T-helper 2 cell treated with Interferon-gamma antibody and Interleukin-4, amounts not matched to agents 5 μg/mL and 100 μg/mL, for 36 hours (primary cell): ENCODE measurements at regions not wholly inside any gene's neighbourhood (a gene's known extent, or its start where the extent isn't known, plus 50 kb on each side); places are given as distances from the start of the nearest gene placed in this dataset.

Source experiments
- DNase-seq: peaks from one replicate; pipeline ENCODE4 v3.0.0; 2021; ENCODE audit warnings: low spot score
- H3K27ac Mint-ChIP-seq: one replicate; pipeline ENCODE4 v1.8.0; 2021; ENCODE audit warnings: mild to moderate bottlenecking, mixed read lengths
- H3K27me3 Mint-ChIP-seq: one replicate; pipeline ENCODE4 v1.8.0; 2021; ENCODE audit warnings: low read depth, mixed read lengths
- H3K36me3 Mint-ChIP-seq: one replicate; pipeline ENCODE4 v1.8.0; 2021; ENCODE audit warnings: low read depth, mixed read lengths
- H3K4me1 Mint-ChIP-seq: one replicate; pipeline ENCODE4 v1.8.0; 2021; ENCODE audit warnings: low read depth, mixed read lengths
- H3K4me3 Mint-ChIP-seq: one replicate; pipeline ENCODE4 v1.8.0; 2022; ENCODE audit warnings: mild to moderate bottlenecking, moderate library complexity, mixed read lengths
- H3K9me3 Mint-ChIP-seq: one replicate; pipeline ENCODE4 v1.8.0; 2021; ENCODE audit warnings: mixed read lengths

DNA sequence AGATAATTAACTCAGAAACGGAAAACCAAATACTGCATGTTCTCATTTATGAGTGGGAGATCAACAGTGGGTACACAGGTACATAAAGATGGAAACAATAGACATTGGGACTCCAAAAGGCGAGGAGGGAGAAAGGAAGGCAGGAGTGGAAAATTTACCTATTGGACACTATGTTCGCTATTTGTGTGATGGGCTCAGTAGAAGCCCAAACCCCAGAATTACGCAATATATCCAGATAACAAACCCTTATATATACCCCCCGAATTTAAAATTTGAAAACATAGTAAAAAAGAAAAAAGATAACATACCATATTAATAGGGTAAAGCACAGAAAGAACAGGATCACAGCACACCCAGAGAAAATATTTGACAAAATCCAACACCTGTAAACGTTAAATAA lies 1351.7 kb upstream of the FAM98A start:
- H3K27me3 Mint-ChIP-seq = no peaks in the 10 kb centered on the region
- no peaks in the 10 kb centered on the region for H3K36me3 Mint-ChIP-seq
- H3K4me1 Mint-ChIP-seq = no peaks in the 10 kb centered on the region
- no peak for DNase-seq
- peaks cover 31% of the 10 kb centered on the region for H3K9me3 Mint-ChIP-seq
- H3K4me3 Mint-ChIP-seq = no peak overlapping the region
- H3K27ac Mint-ChIP-seq = no peak overlapping the region

DNA sequence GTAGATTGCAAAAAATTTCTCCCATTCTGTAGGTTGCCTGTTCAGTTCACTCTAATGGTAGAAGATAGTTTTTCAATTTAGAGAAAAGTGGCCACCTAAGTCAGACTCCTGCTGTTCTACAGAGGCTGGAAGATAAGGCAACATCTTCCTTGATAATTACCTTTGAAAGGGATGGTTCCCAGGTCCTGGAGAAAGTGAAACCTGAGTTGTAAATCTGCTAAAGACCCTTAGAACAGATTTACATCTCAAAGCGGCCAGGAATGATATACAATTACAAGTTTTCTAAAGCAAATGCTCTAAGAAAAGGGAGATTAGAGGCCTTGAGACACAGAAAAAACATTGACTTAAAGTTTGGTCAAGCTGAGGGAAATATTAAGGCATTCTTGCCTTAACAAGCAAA lies 1350.2 kb upstream of the FAM98A start:
- no peak for DNase-seq
- Mint-ChIP-seq H3K4me1 (no peaks in the 10 kb centered on the region), H3K27me3 (no peaks in the 10 kb centered on the region), H3K36me3 (no peaks in the 10 kb centered on the region), H3K9me3 (peaks cover 31% of the 10 kb centered on the region), H3K4me3 (no peak overlapping the region), H3K27ac (no peak overlapping the region)

GRCh38 chr2:34936089-34936488 lies 1337.0 kb upstream of the FAM98A start:
- no peak for DNase-seq
- no peak overlapping the region for H3K27ac Mint-ChIP-seq
- no peaks in the 10 kb centered on the region for H3K27me3 Mint-ChIP-seq
- no peak overlapping the region for H3K4me3 Mint-ChIP-seq
- H3K9me3 Mint-ChIP-seq = peaks cover 28% of the 10 kb centered on the region
- H3K4me1 Mint-ChIP-seq = no peaks in the 10 kb centered on the region
- H3K36me3 Mint-ChIP-seq = no peaks in the 10 kb centered on the region

GRCh38 chr2:34912084-34912483 lies 1313.0 kb upstream of the FAM98A start:
- no peak for DNase-seq
- Mint-ChIP-seq H3K27ac (no peak overlapping the region), H3K4me1 (no peaks in the 10 kb centered on the region), H3K4me3 (no peak overlapping the region), H3K27me3 (no peaks in the 10 kb centered on the region), H3K9me3 (peaks cover 13% of the 10 kb centered on the region), H3K36me3 (no peaks in the 10 kb centered on the region)

DNA sequence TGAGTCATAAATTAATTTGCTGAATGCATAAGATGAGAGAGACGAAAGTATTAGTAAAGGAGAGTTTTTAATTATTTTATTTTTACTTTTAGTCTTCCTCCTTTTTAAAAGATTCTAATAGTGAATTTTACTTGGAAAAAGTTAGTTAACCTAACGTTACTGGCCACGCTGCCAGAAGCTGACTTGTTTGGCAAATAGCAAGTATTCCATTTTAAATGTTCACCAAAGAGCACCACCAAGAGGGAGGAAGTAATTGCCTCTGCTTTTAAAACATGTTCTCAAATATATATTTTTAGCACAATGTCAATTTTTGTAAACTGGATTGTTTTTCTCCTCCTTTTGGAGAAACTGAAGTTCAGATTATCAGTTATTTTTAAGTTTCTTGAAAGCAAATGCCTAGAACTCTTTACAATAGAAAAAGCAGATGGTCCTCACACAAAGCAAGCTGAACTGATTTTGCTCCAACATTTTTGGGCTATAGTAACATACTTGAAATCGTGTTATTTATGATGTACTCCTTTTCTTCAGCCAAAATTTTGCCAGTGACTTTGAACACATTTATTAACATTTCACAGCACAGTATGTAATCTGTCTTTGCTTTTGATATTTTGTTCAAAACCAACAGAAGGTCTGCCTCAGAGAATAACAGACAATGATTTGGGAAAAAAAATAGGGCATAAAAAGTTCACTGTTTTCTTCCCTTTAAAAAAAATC lies 1311.0 kb upstream of the FAM98A start:
- Mint-ChIP-seq H3K4me3 (no peak overlapping the region), H3K27me3 (no peaks in the 10 kb centered on the region), H3K27ac (no peak overlapping the region), H3K4me1 (no peaks in the 10 kb centered on the region), H3K9me3 (peaks cover 9% of the 10 kb centered on the region), H3K36me3 (no peaks in the 10 kb centered on the region)
- no peak for DNase-seq

- Mint-ChIP-seq H3K4me3 (no peak overlapping the region), H3K4me1 (no peaks in the 10 kb centered on the region), H3K36me3 (no peaks in the 10 kb centered on the region), H3K9me3 (peaks cover 4% of the 10 kb centered on the region), H3K27ac (no peak overlapping the region), H3K27me3 (no peaks in the 10 kb centered on the region)
- DNase-seq = no peak
Observed at GRCh38 chr2:34907812-34908211, 1308.7 kb upstream of the FAM98A start.

GRCh38 chr2:34901739-34902138 lies 1302.6 kb upstream of the FAM98A start:
- Mint-ChIP-seq H3K27me3 (no peaks in the 10 kb centered on the region), H3K9me3 (no peaks in the 10 kb centered on the region), H3K27ac (no peak overlapping the region), H3K36me3 (no peaks in the 10 kb centered on the region), H3K4me1 (no peaks in the 10 kb centered on the region), H3K4me3 (no peak overlapping the region)
- no peak for DNase-seq

GRCh38 chr2:34899079-34899478 lies 1300.0 kb upstream of the FAM98A start:
- DNase-seq = no peak
- Mint-ChIP-seq H3K4me1 (no peaks in the 10 kb centered on the region), H3K27ac (no peak overlapping the region), H3K36me3 (no peaks in the 10 kb centered on the region), H3K27me3 (no peaks in the 10 kb centered on the region), H3K4me3 (no peak overlapping the region), H3K9me3 (no peaks in the 10 kb centered on the region)

GRCh38 chr2:34892766-34893165 lies 1293.7 kb upstream of the FAM98A start:
- peaks cover 4% of the 10 kb centered on the region for H3K9me3 Mint-ChIP-seq
- H3K27ac Mint-ChIP-seq = no peak overlapping the region
- H3K4me3 Mint-ChIP-seq = no peak overlapping the region
- no peak for DNase-seq
- H3K27me3 Mint-ChIP-seq = no peaks in the 10 kb centered on the region
- H3K36me3 Mint-ChIP-seq = no peaks in the 10 kb centered on the region
- H3K4me1 Mint-ChIP-seq = no peaks in the 10 kb centered on the region

GRCh38 chr2:34892256-34892655 lies 1293.2 kb upstream of the FAM98A start:
- Mint-ChIP-seq H3K4me3 (no peak overlapping the region), H3K4me1 (no peaks in the 10 kb centered on the region), H3K36me3 (no peaks in the 10 kb centered on the region), H3K27ac (no peak overlapping the region), H3K27me3 (no peaks in the 10 kb centered on the region), H3K9me3 (peaks cover 4% of the 10 kb centered on the region)
- DNase-seq = no peak

DNA sequence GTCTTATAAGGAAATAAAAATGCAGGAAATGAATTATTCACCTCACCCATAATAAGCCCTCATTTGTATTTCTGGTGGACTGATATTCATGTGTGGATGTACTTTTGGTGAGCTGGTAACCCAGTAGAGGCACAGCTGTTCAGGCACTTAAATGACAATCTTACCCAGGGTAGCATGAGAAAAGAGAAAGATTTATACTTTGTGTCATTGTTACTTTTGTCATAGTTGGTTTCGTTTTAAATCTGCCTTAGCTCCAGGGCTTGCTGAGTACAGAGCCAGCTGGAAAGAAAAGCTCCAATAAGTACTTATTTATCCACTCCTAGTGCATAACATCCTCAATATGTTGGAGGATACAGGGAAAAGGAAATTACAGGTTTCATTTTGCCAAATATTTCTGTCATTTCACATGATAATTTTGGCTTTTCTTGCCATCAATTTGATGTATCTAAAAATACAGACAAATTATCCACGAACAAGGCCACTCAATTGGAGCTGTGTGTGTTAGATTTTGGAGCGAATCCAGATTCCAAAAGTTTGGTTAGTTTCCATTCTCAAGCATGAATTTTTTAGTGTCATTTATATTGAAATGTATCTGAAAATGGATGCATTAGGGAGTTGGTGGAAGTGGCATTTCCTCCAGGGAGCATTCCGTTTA lies 1276.1 kb upstream of the FAM98A start:
- DNase-seq = no peak
- H3K4me3 Mint-ChIP-seq = no peak overlapping the region
- no peaks in the 10 kb centered on the region for H3K9me3 Mint-ChIP-seq
- no peaks in the 10 kb centered on the region for H3K36me3 Mint-ChIP-seq
- no peaks in the 10 kb centered on the region for H3K4me1 Mint-ChIP-seq
- H3K27me3 Mint-ChIP-seq = no peaks in the 10 kb centered on the region
- no peak overlapping the region for H3K27ac Mint-ChIP-seq

DNA sequence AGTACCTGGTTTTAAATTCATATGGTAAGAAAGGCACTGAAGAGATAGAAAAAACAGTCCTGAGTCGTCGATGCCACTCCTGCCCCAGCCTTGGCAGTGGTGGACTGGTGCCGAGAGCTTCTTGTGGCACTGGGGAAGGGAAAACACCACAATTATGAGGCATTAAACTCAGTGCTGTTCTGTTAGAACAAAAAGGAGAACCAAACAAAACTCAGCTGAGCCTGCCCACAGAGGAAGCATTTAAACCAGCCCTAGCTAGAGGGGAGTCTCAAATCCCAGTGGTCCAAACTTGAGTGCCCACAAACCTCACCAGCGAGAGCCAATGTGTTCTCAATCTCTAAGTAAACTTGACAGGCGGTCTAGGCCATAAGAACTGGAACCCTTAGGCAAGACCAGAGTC lies 1254.5 kb upstream of the FAM98A start:
- Mint-ChIP-seq H3K4me1 (no peaks in the 10 kb centered on the region), H3K4me3 (no peak overlapping the region), H3K27ac (no peak overlapping the region), H3K9me3 (peaks cover 27% of the 10 kb centered on the region), H3K27me3 (no peaks in the 10 kb centered on the region), H3K36me3 (no peaks in the 10 kb centered on the region)
- DNase-seq = no peak

- Mint-ChIP-seq H3K9me3 (peaks cover 23% of the 10 kb centered on the region), H3K36me3 (no peaks in the 10 kb centered on the region), H3K27ac (no peak overlapping the region), H3K4me1 (no peaks in the 10 kb centered on the region), H3K4me3 (no peak overlapping the region), H3K27me3 (no peaks in the 10 kb centered on the region)
- DNase-seq = no peak
Observed at GRCh38 chr2:34851804-34852203, 1252.7 kb upstream of the FAM98A start.

DNA sequence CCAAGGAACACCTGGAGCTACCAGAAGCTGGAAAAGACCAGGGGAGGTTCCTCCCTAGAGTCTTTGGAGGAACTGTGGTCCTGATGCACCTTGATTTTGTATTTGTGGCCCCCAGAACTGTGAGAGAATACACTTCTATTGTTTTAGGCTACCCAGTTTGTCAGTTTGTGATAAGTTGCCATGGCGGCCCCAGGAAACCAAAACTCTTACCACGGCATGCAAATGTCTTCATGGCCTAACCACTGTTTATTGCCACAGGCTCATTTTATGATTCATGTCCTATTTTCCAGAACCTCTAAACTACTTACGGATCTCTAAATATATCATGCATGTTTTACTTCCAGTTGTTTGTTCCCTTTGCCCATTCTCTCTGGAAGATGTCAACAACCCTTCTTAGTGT lies 1250.7 kb upstream of the FAM98A start:
- no peaks in the 10 kb centered on the region for H3K4me1 Mint-ChIP-seq
- H3K27ac Mint-ChIP-seq = no peak overlapping the region
- no peaks in the 10 kb centered on the region for H3K36me3 Mint-ChIP-seq
- no peak for DNase-seq
- H3K9me3 Mint-ChIP-seq = peaks cover 14% of the 10 kb centered on the region
- no peaks in the 10 kb centered on the region for H3K27me3 Mint-ChIP-seq
- no peak overlapping the region for H3K4me3 Mint-ChIP-seq

DNA sequence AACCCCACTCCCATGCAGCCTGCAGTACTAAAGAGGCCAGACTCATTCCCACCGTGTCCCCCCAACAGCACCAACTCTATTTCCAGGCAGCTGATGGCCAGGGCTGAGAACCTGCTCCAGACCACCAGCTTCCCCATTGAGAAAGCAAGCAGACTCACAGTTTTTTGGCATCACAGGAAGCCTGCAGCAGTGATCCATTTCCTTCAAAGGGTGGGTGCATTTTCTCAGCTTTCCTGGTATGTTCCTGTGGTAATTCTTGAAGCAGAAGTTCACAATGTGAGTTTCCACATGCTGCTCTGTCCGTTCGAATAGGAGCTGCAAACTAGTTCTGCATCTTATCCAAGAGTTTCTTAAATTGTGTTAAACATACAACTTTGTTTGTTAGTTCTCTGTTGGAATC lies 1249.6 kb upstream of the FAM98A start:
- Mint-ChIP-seq H3K27ac (no peak overlapping the region), H3K36me3 (no peaks in the 10 kb centered on the region), H3K27me3 (no peaks in the 10 kb centered on the region), H3K4me3 (no peak overlapping the region), H3K4me1 (no peaks in the 10 kb centered on the region), H3K9me3 (peaks cover 20% of the 10 kb centered on the region)
- no peak for DNase-seq
